ENCODE measurements at regions not wholly inside any gene's neighbourhood (a gene's known extent, or its start where the extent isn't known, plus 50 kb on each side); places are given as distances from the start of the nearest gene placed in this dataset.
"Not testable (repeated sequence)": the region's sequence is repeated elsewhere in the genome, so short reads cannot be mapped to it uniquely, and the experiment has no call there.

GRCh38 chr9:104345061-104345460, 159.0 kb upstream of the OR13F1 start:
- Histone ChIP-seq H3K27ac (no peak overlapping the region), H3K4me3 (no peak overlapping the region), H3K4me1 (no peaks in the 10 kb centered on the region), H3K9me3 (no peaks in the 10 kb centered on the region), H3K27me3 (no peaks in the 10 kb centered on the region), H3K36me3 (no peaks in the 10 kb centered on the region)
- DNase-seq (ENCODE audit: low spot score in 2 of 2) = no peak
- no peak for TF ChIP-seq CTCF (IDR thresholded peaks at IDR 0.05)
- intact Hi-C loops (cut with DNase I) = no loop called here

GRCh38 chr9:104350541-104350940, 153.5 kb upstream of the OR13F1 start:
- H3K27me3 ChIP-seq = no peaks in the 10 kb centered on the region
- no peak for DNase-seq (ENCODE audit: low spot score in 2 of 2)
- TF ChIP-seq CTCF (IDR thresholded peaks at IDR 0.05) = no peak

GRCh38 chr9:104351726-104352125, 152.3 kb upstream of the OR13F1 start:
- no peak for TF ChIP-seq CTCF (IDR thresholded peaks at IDR 0.05)
- no peak for DNase-seq (ENCODE audit: low spot score in 2 of 2)
- Histone ChIP-seq H3K4me3 (no peak overlapping the region), H3K27ac (no peak overlapping the region), H3K4me1 (no peaks in the 10 kb centered on the region), H3K9me3 (no peaks in the 10 kb centered on the region), H3K27me3 (no peaks in the 10 kb centered on the region), H3K36me3 (no peaks in the 10 kb centered on the region)
- intact Hi-C loops (cut with DNase I) = no loop called here

More at GRCh38 chr9:104350541-104350940, 153.5 kb upstream of the OR13F1 start:
- no peak overlapping the region for H3K27ac ChIP-seq
- H3K4me3 ChIP-seq = no peak overlapping the region
- intact Hi-C loops (cut with DNase I) = no loop called here
- H3K9me3 ChIP-seq = no peaks in the 10 kb centered on the region
- H3K36me3 ChIP-seq = no peaks in the 10 kb centered on the region
- H3K4me1 ChIP-seq = no peaks in the 10 kb centered on the region

- Histone ChIP-seq H3K4me1 (no peaks in the 10 kb centered on the region), H3K27me3 (no peaks in the 10 kb centered on the region), H3K27ac (no peak overlapping the region), H3K9me3 (no peaks in the 10 kb centered on the region), H3K4me3 (no peak overlapping the region), H3K36me3 (no peaks in the 10 kb centered on the region)
- intact Hi-C loops (cut with DNase I) = no loop called here
- TF ChIP-seq CTCF (IDR thresholded peaks at IDR 0.05) = no peak
- no peak for DNase-seq (ENCODE audit: low spot score in 2 of 2)
Observed at GRCh38 chr9:104361207-104361606, 142.9 kb upstream of the OR13F1 start.

- intact Hi-C loops (cut with DNase I) = no loop called here
- H3K36me3 ChIP-seq = no peaks in the 10 kb centered on the region
- no peak overlapping the region for H3K4me3 ChIP-seq
- H3K9me3 ChIP-seq = no peaks in the 10 kb centered on the region
- no peaks in the 10 kb centered on the region for H3K4me1 ChIP-seq
- H3K27me3 ChIP-seq = no peaks in the 10 kb centered on the region
- no peak for DNase-seq (ENCODE audit: low spot score in 2 of 2)
- TF ChIP-seq CTCF (IDR thresholded peaks at IDR 0.05) = no peak
- H3K27ac ChIP-seq = no peak overlapping the region
Observed at GRCh38 chr9:104362912-104363472, 141.1 kb upstream of the OR13F1 start.

- no peak for DNase-seq (ENCODE audit: low spot score in 2 of 2)
Observed at GRCh38 chr9:104367507-104367906, 136.6 kb upstream of the OR13F1 start.

GRCh38 chr9:104368318-104368717, 135.7 kb upstream of the OR13F1 start:
- H3K27ac ChIP-seq; H3K27me3 ChIP-seq; H3K4me1 ChIP-seq; intact Hi-C loops (cut with DNase I); H3K36me3 ChIP-seq; DNase-seq (ENCODE audit: low spot score in 2 of 2); H3K4me3 ChIP-seq; H3K9me3 ChIP-seq: not testable (repeated sequence)

More at GRCh38 chr9:104367507-104367906, 136.6 kb upstream of the OR13F1 start:
- Histone ChIP-seq H3K27ac (no peak overlapping the region), H3K27me3 (no peaks in the 10 kb centered on the region), H3K4me1 (no peaks in the 10 kb centered on the region), H3K36me3 (no peaks in the 10 kb centered on the region), H3K9me3 (no peaks in the 10 kb centered on the region), H3K4me3 (no peak overlapping the region)
- no peak for TF ChIP-seq CTCF (IDR thresholded peaks at IDR 0.05)
- intact Hi-C loops (cut with DNase I) = no loop called here

All from ascending aorta (tissue), 2 donors.